ENCODE measurements at regions not wholly inside any gene's neighbourhood (a gene's known extent, or its start where the extent isn't known, plus 50 kb on each side); places are given as distances from the start of the nearest gene placed in this dataset.

- no peak overlapping the region for H3K14ac ChIP-seq (ENCODE audit: insufficient read depth, low read length)
- no peak overlapping the region for H3K27ac Mint-ChIP-seq
- H3K4ac ChIP-seq (ENCODE audit: low read depth, low read length), result no peak overlapping the region
- no CpG with 5 or more reads among the region's 1 CpG for WGBS (ENCODE audit: extremely low coverage, insufficient read length, low lambda C conversion rate)
- peaks cover 4% of the 10 kb centered on the region for H3K27me3 Mint-ChIP-seq (ENCODE audit: low read depth)
- H3K27ac ChIP-seq (ENCODE audit: insufficient read length, low read depth, low read length), result no peak overlapping the region
- H3K9ac ChIP-seq (ENCODE audit: extremely low read depth, insufficient read length, low read length), result no peak overlapping the region
- no peaks in the 10 kb centered on the region for H3K27me3 ChIP-seq (ENCODE audit: insufficient read depth, low read length)
- no peak overlapping the region for H4K5ac ChIP-seq (ENCODE audit: insufficient read length, low read depth, low read length)
- no peak for DNase-seq
- no peak overlapping the region for H2BK5ac ChIP-seq (ENCODE audit: insufficient read length, low read length)
- no peak overlapping the region for H3T11ph ChIP-seq (ENCODE audit: low read length)
- no peaks in the 10 kb centered on the region for H3K23me2 ChIP-seq (ENCODE audit: insufficient read length, low read depth, low read length, poor library complexity, severe bottlenecking)
- H3K56ac ChIP-seq (ENCODE audit: insufficient read length, low read depth, low read length), result no peak overlapping the region
- H3K9me3 Mint-ChIP-seq, result no peaks in the 10 kb centered on the region
- H4K20me1 ChIP-seq (ENCODE audit: control insufficient read depth, insufficient read depth, insufficient read length), result no peaks in the 10 kb centered on the region
- H2AK5ac ChIP-seq (ENCODE audit: insufficient read length, low read length), result no peak overlapping the region
- H3K4me1 ChIP-seq (ENCODE audit: insufficient read depth, low read length), result no peaks in the 10 kb centered on the region
- no peak overlapping the region for H2BK15ac ChIP-seq (ENCODE audit: low read depth, low read length)
- no peak for TF ChIP-seq CTCF (conservative IDR thresholded peaks at IDR 0.05)
- no peak overlapping the region for H2BK12ac ChIP-seq (ENCODE audit: insufficient read length, low read depth, low read length)
- no peak overlapping the region for H2BK120ac ChIP-seq (ENCODE audit: low read depth, low read length, poor library complexity, severe bottlenecking)
- no peaks in the 10 kb centered on the region for H3K36me3 Mint-ChIP-seq (ENCODE audit: insufficient read depth in 1 of 3, low read depth in 3 of 3)
- no peak overlapping the region for H4K8ac ChIP-seq (replicated peaks; ENCODE audit: insufficient read length, low read depth, low read length)
- no peak overlapping the region for H3K23ac ChIP-seq (ENCODE audit: insufficient read length, low read depth, low read length)
- H2AFZ ChIP-seq (ENCODE audit: low read length), result no peak overlapping the region
- H4K91ac ChIP-seq (ENCODE audit: insufficient read length, low read depth, low read length), result no peak overlapping the region
- no peaks in the 10 kb centered on the region for H3K79me1 ChIP-seq (ENCODE audit: insufficient read depth, low read depth, low read length, poor library complexity, severe bottlenecking)
- H3K9me3 ChIP-seq (ENCODE audit: control insufficient read depth, low read depth, low read length), result no peaks in the 10 kb centered on the region
- H3K4me1 Mint-ChIP-seq, result peaks cover 9 to 13% of the 10 kb centered on the region in 2 experiments
- no peak overlapping the region for H3K4me2 ChIP-seq (ENCODE audit: insufficient read depth, insufficient read length, low read length)
- no peak overlapping the region for H3K4me3 Mint-ChIP-seq
- no peaks in the 10 kb centered on the region for H3K79me2 ChIP-seq (ENCODE audit: insufficient read depth, low read length)
- H3K18ac ChIP-seq (ENCODE audit: insufficient read length, low read depth, low read length), result no peak overlapping the region
- no peak overlapping the region for H2BK20ac ChIP-seq (ENCODE audit: low read depth, low read length, poor library complexity, severe bottlenecking)
These were observed 139.5 kb downstream of the KCNRG start for GRCh38 chr13:50154697-50155096.

Data from H9 (cell line).